Upper lobe of left lung (tissue), 6 donors: ENCODE measurements at regions not wholly inside any gene's neighbourhood (a gene's known extent, or its start where the extent isn't known, plus 50 kb on each side); places are given as distances from the start of the nearest gene placed in this dataset.
"Not testable (repeated sequence)": the region's sequence is repeated elsewhere in the genome, so short reads cannot be mapped to it uniquely, and the experiment has no call there.

Experiments
- ATAC-seq, 2 donors: fragments of 200-7000 bp; cut with Tn5 transposase; one replicate each; pipeline ENCODE4 v1.9.1; 2022; ENCODE audit warnings: mild to moderate bottlenecking in 2 of 2, moderate library complexity in 2 of 2; ENCODE audit not compliant: low FRiP score in 2 of 2
- DNase-seq, 2 donors: peaks; one replicate each; pipeline ENCODE4 v3.0.0-alpha.2; 2019 to 2020
- H3K27ac ChIP-seq, 4 donors: fragments of 200-600 bp; sonication (generic); one replicate each; pipeline ENCODE4 v1.5.1; 2016 to 2019
- H3K27me3 ChIP-seq, 4 donors: fragments of 200-600 bp; sonication (generic); one replicate each; pipeline ENCODE4 v1.5.1; 2017 to 2019
- H3K36me3 ChIP-seq, 4 donors: fragments of 200-600 bp; sonication (generic); one replicate each; pipeline ENCODE4 v1.5.1; 2016 to 2019
- H3K4me1 ChIP-seq, 4 donors: fragments of 200-600 bp; sonication (generic); one replicate each; pipeline ENCODE4 v1.5.1; 2018 to 2019
- H3K4me3 ChIP-seq, 4 donors: fragments of 200-600 bp; sonication (generic); one replicate each; pipeline ENCODE4 v1.5.1; 2017 to 2019; ENCODE audit warnings: mild to moderate bottlenecking in 2 of 4, moderate library complexity in 1 of 4
- H3K9me3 ChIP-seq, 4 donors: fragments of 200-600 bp; sonication (generic); one replicate each; pipeline ENCODE4 v1.5.1; 2018 to 2019
- CTCF ChIP-seq, 6 experiments: fragments of 450-650 bp in 4 of 6; fragments of 200-600 bp in 2 of 6; sonication (generic) in 2 of 6; IDR thresholded peaks; one replicate each; pipeline ENCODE4 v1.5.1; 2016 to 2019; ENCODE audit warnings: antibody characterized with exemption in 6 of 6
- EP300 ChIP-seq, 4 donors: sonication (generic); formaldehyde crosslinking; IDR thresholded peaks; one replicate each; pipeline ENCODE4 v1.5.1; 2017; ENCODE audit warnings: antibody characterized with exemption in 4 of 4, control low read depth in 2 of 4
- POLR2A ChIP-seq, 4 donors: fragments of 450-650 bp; IDR thresholded peaks; one replicate each; pipeline ENCODE4 v1.5.1; 2016 to 2017; ENCODE audit warnings: antibody characterized with exemption in 4 of 4, mild to moderate bottlenecking in 2 of 4
- POLR2AphosphoS5 ChIP-seq, 2 donors: sonication (generic); formaldehyde crosslinking; IDR thresholded peaks; one replicate each; pipeline ENCODE4 v1.5.1; 2017; ENCODE audit warnings: antibody characterized with exemption in 2 of 2
- WGBS, 2 donors: methylation state at CpG; one replicate each; pipeline ENCODE4 v1.1.5; 2017 to 2018; 5-methylcytosine and 5-hydroxymethylcytosine counted together
- donor health status: DM: no; HTN: no; CAD: no; lungs with moderate emphysema.
- donor health status: DM: no; HTN: yes; CAD: no; lungs with severe emphysema.

- no peak overlapping the region for H3K27ac ChIP-seq
- WGBS, 2 donors, result 46 to 50% methylated on average over 2 of the region's 2 CpGs
- no peak for ATAC-seq
- peaks cover 0 to 4% (median 2%) of the 10 kb centered on the region in 4 donors for H3K9me3 ChIP-seq
- no peaks in the 10 kb centered on the region for H3K4me1 ChIP-seq
- no peak overlapping the region for H3K4me3 ChIP-seq
- DNase-seq, result no peak
- H3K27me3 ChIP-seq, result no peaks in the 10 kb centered on the region
- no peak for TF ChIP-seq POLR2AphosphoS5 (IDR thresholded peaks at IDR 0.05)
- no peak for TF ChIP-seq EP300 (IDR thresholded peaks at IDR 0.05)
- no peak for TF ChIP-seq POLR2A (IDR thresholded peaks at IDR 0.05)
- H3K36me3 ChIP-seq, result no peaks in the 10 kb centered on the region
Observed at GRCh38 chrX:82764521-82764920, 743.6 kb upstream of the POU3F4 start.

GRCh38 chrX:82765811-82766210, 742.3 kb upstream of the POU3F4 start:
- DNase-seq (no peak), ATAC-seq (no peak)
- H3K36me3 ChIP-seq, result no peaks in the 10 kb centered on the region
- no peak overlapping the region for H3K4me3 ChIP-seq
- no peak overlapping the region for H3K27ac ChIP-seq
- H3K9me3 ChIP-seq, result peaks cover 0 to 4% (median 2%) of the 10 kb centered on the region in 4 donors
- TF ChIP-seq POLR2A (IDR thresholded peaks at IDR 0.05), result no peak
- TF ChIP-seq EP300 (IDR thresholded peaks at IDR 0.05), result no peak
- TF ChIP-seq CTCF (IDR thresholded peaks at IDR 0.05), result no peak
- TF ChIP-seq POLR2AphosphoS5 (IDR thresholded peaks at IDR 0.05), result no peak
- 63 to 81% methylated on average over 1 of the region's 1 CpG for WGBS, 2 donors
- H3K27me3 ChIP-seq, result no peaks in the 10 kb centered on the region
- no peaks in the 10 kb centered on the region for H3K4me1 ChIP-seq

GRCh38 chrX:82775426-82775825, 732.7 kb upstream of the POU3F4 start:
- TF ChIP-seq POLR2A (IDR thresholded peaks at IDR 0.05), result no peak
- no peak for TF ChIP-seq POLR2AphosphoS5 (IDR thresholded peaks at IDR 0.05)
- no peak for TF ChIP-seq EP300 (IDR thresholded peaks at IDR 0.05)
- Histone ChIP-seq H3K4me1 (no peaks in the 10 kb centered on the region), H3K36me3 (no peaks in the 10 kb centered on the region), H3K27me3 (no peaks in the 10 kb centered on the region), H3K9me3 (peaks cover 0 to 3% (median 0%) of the 10 kb centered on the region in 4 donors), H3K27ac (no peak overlapping the region), H3K4me3 (no peak overlapping the region)
- ATAC-seq (no peak), DNase-seq (no peak)
- WGBS, 2 donors, result 50 to 55% methylated on average over 2 to 3 of the region's 3 CpGs

GRCh38 chrX:82782014-82782413, 726.1 kb upstream of the POU3F4 start:
- Histone ChIP-seq H3K27me3 (no peaks in the 10 kb centered on the region), H3K36me3 (no peaks in the 10 kb centered on the region), H3K27ac (no peak overlapping the region), H3K4me3 (no peak overlapping the region), H3K9me3 (peaks cover 0 to 10% (median 0%) of the 10 kb centered on the region in 4 donors), H3K4me1 (no peaks in the 10 kb centered on the region)
- DNase-seq (no peak), ATAC-seq (no peak)
- WGBS, 2 donors, result 59 to 75% methylated on average over 3 to 4 of the region's 4 CpGs
- TF ChIP-seq POLR2A (IDR thresholded peaks at IDR 0.05) (no peak), POLR2AphosphoS5 (IDR thresholded peaks at IDR 0.05) (no peak), CTCF (IDR thresholded peaks at IDR 0.05) (no peak), EP300 (IDR thresholded peaks at IDR 0.05) (no peak)

GRCh38 chrX:82812902-82813301, 695.2 kb upstream of the POU3F4 start:
- WGBS, 2 donors, result 88 to 90% methylated on average over 5 of the region's 5 CpGs

GRCh38 chrX:82813671-82814078, 694.4 kb upstream of the POU3F4 start:
- no peaks in the 10 kb centered on the region for H3K27me3 ChIP-seq
- TF ChIP-seq POLR2A (IDR thresholded peaks at IDR 0.05) (no peak), EP300 (IDR thresholded peaks at IDR 0.05) (no peak), CTCF (IDR thresholded peaks at IDR 0.05) (no peak), POLR2AphosphoS5 (IDR thresholded peaks at IDR 0.05) (no peak)
- ATAC-seq, result peak in 1 of 2 donors; percentile 62
- H3K27ac ChIP-seq, result no peak overlapping the region
- H3K9me3 ChIP-seq, result no peaks in the 10 kb centered on the region
- H3K4me1 ChIP-seq, result no peaks in the 10 kb centered on the region
- H3K4me3 ChIP-seq, result no peak overlapping the region
- H3K36me3 ChIP-seq, result no peaks in the 10 kb centered on the region
- 22 to 33% methylated on average over 1 of the region's 1 CpG for WGBS, 2 donors
- DNase-seq, result no peak

More at GRCh38 chrX:82812902-82813301, 695.2 kb upstream of the POU3F4 start:
- not testable (repeated sequence) for H3K27me3 ChIP-seq, H3K36me3 ChIP-seq, H3K4me3 ChIP-seq, H3K9me3 ChIP-seq, DNase-seq, H3K27ac ChIP-seq, H3K4me1 ChIP-seq, ATAC-seq
